HCEC 1CT (cell line): ENCODE measurements at regions not wholly inside any gene's neighbourhood (a gene's known extent, or its start where the extent isn't known, plus 50 kb on each side); places are given as distances from the start of the nearest gene placed in this dataset.

Experiments used
- DNase-seq: peaks from one replicate; pipeline ENCODE4 v3.0.0-alpha.2; 2017

- no peak for DNase-seq
Observed at GRCh38 chr1:208523007-208523406, 278.8 kb upstream of the PLXNA2 start.

GRCh38 chr1:208524376-208524775 lies 280.2 kb upstream of the PLXNA2 start:
- DNase-seq = no peak

GRCh38 chr1:208524925-208525324 lies 280.7 kb upstream of the PLXNA2 start:
- DNase-seq = no peak

- no peak for DNase-seq
Observed at GRCh38 chr1:208525417-208525816, 281.2 kb upstream of the PLXNA2 start.

GRCh38 chr1:208526613-208527125 lies 282.5 kb upstream of the PLXNA2 start:
- DNase-seq = no peak

- DNase-seq = no peak
Observed at GRCh38 chr1:208527156-208527555, 283.0 kb upstream of the PLXNA2 start.

- DNase-seq = no peak
Observed at GRCh38 chr1:208528578-208529240, 284.5 kb upstream of the PLXNA2 start.

- no peak for DNase-seq
Observed at GRCh38 chr1:208531003-208531750, 287.0 kb upstream of the PLXNA2 start.

- no peak for DNase-seq
Observed at GRCh38 chr1:208533746-208534598, 289.8 kb upstream of the PLXNA2 start.

- no peak for DNase-seq
Observed at GRCh38 chr1:208534599-208534897, 290.4 kb upstream of the PLXNA2 start.

GRCh38 chr1:208534979-208535378 lies 290.8 kb upstream of the PLXNA2 start:
- DNase-seq = no peak

- no peak for DNase-seq
Observed at GRCh38 chr1:208535511-208535910, 291.3 kb upstream of the PLXNA2 start.

GRCh38 chr1:208536212-208536611 lies 292.0 kb upstream of the PLXNA2 start:
- no peak for DNase-seq

- no peak for DNase-seq
Observed at GRCh38 chr1:208537198-208537597, 293.0 kb upstream of the PLXNA2 start.

- no peak for DNase-seq
Observed at GRCh38 chr1:208538078-208538477, 293.9 kb upstream of the PLXNA2 start.

GRCh38 chr1:208538587-208538986 lies 294.4 kb upstream of the PLXNA2 start:
- no peak for DNase-seq

- DNase-seq = no peak
Observed at GRCh38 chr1:208540724-208541123, 296.5 kb upstream of the PLXNA2 start.

GRCh38 chr1:208541225-208541855 lies 297.2 kb upstream of the PLXNA2 start:
- DNase-seq = no peak

GRCh38 chr1:208542309-208542708 lies 298.1 kb upstream of the PLXNA2 start:
- DNase-seq = no peak

- DNase-seq = no peak
Observed at GRCh38 chr1:208544053-208544452, 299.9 kb upstream of the PLXNA2 start.

GRCh38 chr1:208544794-208545193 lies 300.6 kb upstream of the PLXNA2 start:
- DNase-seq = no peak

GRCh38 chr1:208551024-208551423 lies 306.8 kb upstream of the PLXNA2 start:
- DNase-seq = no peak

GRCh38 chr1:208551633-208552320 lies 307.6 kb upstream of the PLXNA2 start:
- DNase-seq = no peak
